ENCODE measurements at regions not wholly inside any gene's neighbourhood (a gene's known extent, or its start where the extent isn't known, plus 50 kb on each side); places are given as distances from the start of the nearest gene placed in this dataset.

GRCh38 chr1:169041366-169041765, 65.1 kb upstream of the ATP1B1 start:
- DNase-seq, result no peak
- Mint-ChIP-seq H3K27me3 (ENCODE audit: insufficient read depth, unreplicated experiment) (no peaks in the 10 kb centered on the region), H3K9me3 (ENCODE audit: unreplicated experiment) (peaks cover 18% of the 10 kb centered on the region), H3K4me1 (ENCODE audit: low read depth, unreplicated experiment) (no peaks in the 10 kb centered on the region), H3K36me3 (ENCODE audit: insufficient read depth, unreplicated experiment) (no peaks in the 10 kb centered on the region), H3K4me3 (ENCODE audit: unreplicated experiment) (no peak overlapping the region), H3K27ac (ENCODE audit: unreplicated experiment) (no peak overlapping the region)
- Histone ChIP-seq H3K4me3 (ENCODE audit: low read depth, low read length) (no peak overlapping the region), H3K36me3 (ENCODE audit: control insufficient read depth, insufficient read depth, low read length) (no peaks in the 10 kb centered on the region), H3K4me1 (no peaks in the 10 kb centered on the region), H3K9me3 (peaks cover 13% of the 10 kb centered on the region; the same call in 1 of the 2 replicates), H3K27me3 (replicated peaks; ENCODE audit: control insufficient read depth, insufficient read depth, low read length) (no peaks in the 10 kb centered on the region)
- POLR2A ChIA-PET, result no interaction called here
- no TSS peak for BruUV-seq (replicated peaks)
- TF ChIP-seq CTCF (IDR thresholded peaks at IDR 0.05; ENCODE audit: insufficient read depth in 1 of 2, low read depth in 1 of 2, low read length in 1 of 2, severe bottlenecking in 1 of 2, unreplicated experiment in 1 of 2), result no peak
- CTCF ChIA-PET, result interaction anchor here (0.7 kb wide), 1 partner anchor 386 kb away, joined by 3 read pairs; no protein-coding TSS in a partner anchor
- intact Hi-C loops (cut with micrococcal nuclease; ENCODE audit: unreplicated experiment), result no loop called here

- intact Hi-C loops (cut with micrococcal nuclease; ENCODE audit: unreplicated experiment), result no loop called here
- Mint-ChIP-seq H3K36me3 (ENCODE audit: insufficient read depth, unreplicated experiment) (no peaks in the 10 kb centered on the region), H3K27me3 (ENCODE audit: insufficient read depth, unreplicated experiment) (no peaks in the 10 kb centered on the region), H3K4me3 (ENCODE audit: unreplicated experiment) (no peak overlapping the region), H3K4me1 (ENCODE audit: low read depth, unreplicated experiment) (no peaks in the 10 kb centered on the region), H3K9me3 (ENCODE audit: unreplicated experiment) (peaks cover 10% of the 10 kb centered on the region), H3K27ac (ENCODE audit: unreplicated experiment) (no peak overlapping the region)
- H3K36me3 ChIP-seq (ENCODE audit: control insufficient read depth, insufficient read depth, low read length), result no peaks in the 10 kb centered on the region
- no TSS peak for BruUV-seq (replicated peaks)
- peaks cover 9% of the 10 kb centered on the region; the same call in 1 of the 2 replicates for H3K9me3 ChIP-seq
- ChIA-PET CTCF (no interaction called here), POLR2A (no interaction called here)
- no peak for TF ChIP-seq CTCF (IDR thresholded peaks at IDR 0.05; ENCODE audit: insufficient read depth in 1 of 2, low read depth in 1 of 2, low read length in 1 of 2, severe bottlenecking in 1 of 2, unreplicated experiment in 1 of 2)
- no peak for DNase-seq
- no peak overlapping the region for H3K4me3 ChIP-seq (ENCODE audit: low read depth, low read length)
- H3K4me1 ChIP-seq, result no peaks in the 10 kb centered on the region
- H3K27me3 ChIP-seq (replicated peaks; ENCODE audit: control insufficient read depth, insufficient read depth, low read length), result no peaks in the 10 kb centered on the region
Measured at GRCh38 chr1:169042377-169042776, 64.1 kb upstream of the ATP1B1 start.

- Mint-ChIP-seq H3K4me3 (ENCODE audit: unreplicated experiment) (no peak overlapping the region), H3K27me3 (ENCODE audit: insufficient read depth, unreplicated experiment) (no peaks in the 10 kb centered on the region), H3K27ac (ENCODE audit: unreplicated experiment) (no peak overlapping the region), H3K9me3 (ENCODE audit: unreplicated experiment) (no peaks in the 10 kb centered on the region), H3K36me3 (ENCODE audit: insufficient read depth, unreplicated experiment) (no peaks in the 10 kb centered on the region), H3K4me1 (ENCODE audit: low read depth, unreplicated experiment) (no peaks in the 10 kb centered on the region)
- H3K9me3 ChIP-seq, result no peaks in the 10 kb centered on the region
- no peaks in the 10 kb centered on the region for H3K27me3 ChIP-seq (replicated peaks; ENCODE audit: control insufficient read depth, insufficient read depth, low read length)
- intact Hi-C loops (cut with micrococcal nuclease; ENCODE audit: unreplicated experiment), result no loop called here
- no peak overlapping the region for H3K4me3 ChIP-seq (ENCODE audit: low read depth, low read length)
- TF ChIP-seq CTCF (IDR thresholded peaks at IDR 0.05; ENCODE audit: insufficient read depth in 1 of 2, low read depth in 1 of 2, low read length in 1 of 2, severe bottlenecking in 1 of 2, unreplicated experiment in 1 of 2), result no peak
- POLR2A ChIA-PET, result no interaction called here
- CTCF ChIA-PET, result no interaction called here
- no peak for DNase-seq
- no peaks in the 10 kb centered on the region for H3K36me3 ChIP-seq (ENCODE audit: control insufficient read depth, insufficient read depth, low read length)
- no TSS peak for BruUV-seq (replicated peaks)
- H3K4me1 ChIP-seq, result no peaks in the 10 kb centered on the region
Measured at GRCh38 chr1:169043823-169044222, 62.7 kb upstream of the ATP1B1 start.

Data from Caco-2 (cell line).